ENCODE measurements at regions not wholly inside any gene's neighbourhood (a gene's known extent, or its start where the extent isn't known, plus 50 kb on each side); places are given as distances from the start of the nearest gene placed in this dataset.

GRCh38 chr5:74063821-74064220 is 437.8 kb downstream of the ARHGEF28 start:
- no peaks in the 10 kb centered on the region for H3K27me3 ChIP-seq (ENCODE audit: control insufficient read depth, insufficient read depth, low read length)
- POLR2A ChIA-PET: no interaction called here
- H3K36me3 ChIP-seq (ENCODE audit: control insufficient read depth, insufficient read depth, low read length): no peaks in the 10 kb centered on the region
- no peak overlapping the region for H3K4me3 ChIP-seq (ENCODE audit: low read depth, low read length)
- no peak for TF ChIP-seq CTCF (IDR thresholded peaks at IDR 0.05; ENCODE audit: insufficient read depth, low read depth, low read length)
- peak; percentile 41 for DNase-seq (ENCODE audit: low read depth)
- CTCF ChIA-PET: no interaction called here

- H3K36me3 ChIP-seq (ENCODE audit: control insufficient read depth, insufficient read depth, low read length): no peaks in the 10 kb centered on the region
- TF ChIP-seq CTCF (IDR thresholded peaks at IDR 0.05; ENCODE audit: insufficient read depth, low read depth, low read length): no peak
- H3K27me3 ChIP-seq (ENCODE audit: control insufficient read depth, insufficient read depth, low read length): no peaks in the 10 kb centered on the region
- ChIA-PET CTCF (interaction anchor here (0.6 kb wide), 1 partner anchor 480 kb away, joined by 3 read pairs; no protein-coding TSS in a partner anchor), POLR2A (no interaction called here)
- DNase-seq (ENCODE audit: low read depth): no peak
- no peak overlapping the region for H3K4me3 ChIP-seq (ENCODE audit: low read depth, low read length)
Observed at GRCh38 chr5:74063346-74063745, 437.4 kb downstream of the ARHGEF28 start.

GRCh38 chr5:74061292-74061691 is 435.3 kb downstream of the ARHGEF28 start:
- TF ChIP-seq CTCF (IDR thresholded peaks at IDR 0.05; ENCODE audit: insufficient read depth, low read depth, low read length): no peak
- Histone ChIP-seq H3K36me3 (ENCODE audit: control insufficient read depth, insufficient read depth, low read length) (no peaks in the 10 kb centered on the region), H3K4me3 (ENCODE audit: low read depth, low read length) (no peak overlapping the region), H3K27me3 (ENCODE audit: control insufficient read depth, insufficient read depth, low read length) (no peaks in the 10 kb centered on the region)
- ChIA-PET POLR2A (no interaction called here), CTCF (no interaction called here)
- DNase-seq (ENCODE audit: low read depth): no peak

- Histone ChIP-seq H3K36me3 (ENCODE audit: control insufficient read depth, insufficient read depth, low read length) (no peaks in the 10 kb centered on the region), H3K27me3 (ENCODE audit: control insufficient read depth, insufficient read depth, low read length) (no peaks in the 10 kb centered on the region), H3K4me3 (ENCODE audit: low read depth, low read length) (no peak overlapping the region)
- CTCF ChIA-PET: no interaction called here
- no peak for DNase-seq (ENCODE audit: low read depth)
- POLR2A ChIA-PET: no interaction called here
- TF ChIP-seq CTCF (IDR thresholded peaks at IDR 0.05; ENCODE audit: insufficient read depth, low read depth, low read length): no peak
Observed at GRCh38 chr5:74059706-74060105, 433.7 kb downstream of the ARHGEF28 start.

GRCh38 chr5:74056789-74057164 is 430.8 kb downstream of the ARHGEF28 start:
- Histone ChIP-seq H3K4me3 (ENCODE audit: low read depth, low read length) (no peak overlapping the region), H3K36me3 (ENCODE audit: control insufficient read depth, insufficient read depth, low read length) (no peaks in the 10 kb centered on the region), H3K27me3 (ENCODE audit: control insufficient read depth, insufficient read depth, low read length) (no peaks in the 10 kb centered on the region; the same call in 1 of the 2 replicates)
- DNase-seq (ENCODE audit: low read depth): no peak
- TF ChIP-seq CTCF (IDR thresholded peaks at IDR 0.05; ENCODE audit: insufficient read depth, low read depth, low read length): peak; percentile 57
- ChIA-PET CTCF (interaction anchor here (0.8 to 1.9 kb wide), 5 partner anchors 9 to 110 kb away, joined by 3 to 8 read pairs (median 3); no protein-coding TSS in a partner anchor), POLR2A (no interaction called here)

All from BJ (cell line).